PFSK-1 (cell line): ENCODE measurements at regions not wholly inside any gene's neighbourhood (a gene's known extent, or its start where the extent isn't known, plus 50 kb on each side); places are given as distances from the start of the nearest gene placed in this dataset.

ENCODE experiments used
- POLR2AphosphoS5 ChIP-seq: IDR thresholded peaks from 2 replicates; pipeline ENCODE4 v1.6.1; 2012; ENCODE audit warnings: low read depth, mild to moderate bottlenecking, control low read depth, low read length, moderate library complexity
- REST ChIP-seq, 2 experiments: IDR thresholded peaks; 2 replicates each; pipeline versions ENCODE4 v1.6.1 to v1.8.0; 2011 to 2012; ENCODE audit warnings: low read depth in 2 of 2, low read length in 2 of 2, control low read depth in 1 of 2, inconsistent platforms in 1 of 2, mild to moderate bottlenecking in 1 of 2, moderate library complexity in 1 of 2; ENCODE audit not compliant: insufficient read depth in 1 of 2
- SIN3A ChIP-seq: IDR thresholded peaks from 2 replicates; pipeline ENCODE4 v1.6.1; 2012; ENCODE audit warnings: mild to moderate bottlenecking, low read length, moderate library complexity, borderline replicate concordance; ENCODE audit not compliant: insufficient read depth
- TAF1 ChIP-seq: IDR thresholded peaks from 2 replicates; pipeline ENCODE4 v1.6.1; 2012; ENCODE audit warnings: low read length, control low read depth, borderline replicate concordance; ENCODE audit not compliant: insufficient read depth

DNA sequence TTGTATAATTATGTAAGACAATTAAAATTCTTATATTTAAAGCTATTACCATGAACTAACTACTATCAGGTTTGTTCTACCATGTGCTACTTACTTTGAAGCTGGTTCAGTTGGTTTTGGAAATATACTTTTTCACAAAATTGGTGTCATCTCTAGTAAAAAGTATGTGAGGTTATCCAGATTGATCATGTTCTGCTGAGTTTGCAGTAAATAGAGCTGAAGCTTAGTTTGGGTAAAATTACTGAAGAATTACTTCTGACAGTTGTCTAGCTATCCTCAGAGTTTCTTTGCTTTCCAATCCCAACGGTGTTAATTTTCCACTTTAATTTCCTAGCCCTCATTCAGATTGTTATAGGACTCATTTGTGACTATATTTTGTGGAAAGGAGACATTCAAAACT, 184.2 kb downstream of the FAT4 start:
- no peak for TF ChIP-seq POLR2AphosphoS5
- TF ChIP-seq SIN3A, result no peak
- TF ChIP-seq TAF1, result no peak
- no peak for TF ChIP-seq REST (IDR thresholded peaks at IDR 0.05; ENCODE audit: insufficient read depth in 1 of 2, low read depth in 2 of 2, low read length in 2 of 2)
